Liver (tissue), 3 donors: ENCODE measurements at regions not wholly inside any gene's neighbourhood (a gene's known extent, or its start where the extent isn't known, plus 50 kb on each side); places are given as distances from the start of the nearest gene placed in this dataset.

Experiments used
- FOXA1 ChIP-seq: IDR thresholded peaks from 2 replicates; pipeline ENCODE4 v1.6.1; 2016; ENCODE audit warnings: antibody characterized with exemption
- JUND ChIP-seq, 2 donors: IDR thresholded peaks; 2 replicates each; pipeline ENCODE4 v1.6.1; 2016; ENCODE audit warnings: antibody characterized with exemption in 2 of 2
- MAX ChIP-seq: IDR thresholded peaks from 2 replicates; pipeline ENCODE4 v1.6.1; 2016; ENCODE audit warnings: antibody characterized with exemption
- RAD21 ChIP-seq, 2 donors: IDR thresholded peaks; 2 replicates each; pipeline ENCODE4 v1.6.1; 2016; ENCODE audit warnings: antibody characterized with exemption in 2 of 2, mild to moderate bottlenecking in 2 of 2
- SP1 ChIP-seq: IDR thresholded peaks from 2 replicates; pipeline ENCODE4 v1.6.1; 2018; ENCODE audit warnings: antibody characterized with exemption, mild to moderate bottlenecking
- TAF1 ChIP-seq: conservative IDR thresholded peaks from 2 replicates; pipeline ENCODE4 v1.6.1; 2016; ENCODE audit warnings: antibody characterized with exemption, mild to moderate bottlenecking
- YY1 ChIP-seq: IDR thresholded peaks from 2 replicates; pipeline ENCODE4 v1.6.1; 2016; ENCODE audit warnings: antibody characterized with exemption, mild to moderate bottlenecking
- ZBTB33 ChIP-seq: IDR thresholded peaks from 2 replicates; pipeline ENCODE4 v1.6.1; 2016; ENCODE audit warnings: antibody characterized with exemption
- TF ChIP-seq, protein P1 (sequence below): fragments of 150-350 bp; IDR thresholded peaks from 2 replicates; pipeline ENCODE4 v1.5.1; 2017; ENCODE audit warnings: improper control_type of control experiment, low read depth, low read length; ENCODE audit not compliant: missing input control
- TF ChIP-seq, protein P2 (sequence below): IDR thresholded peaks from 2 replicates; pipeline ENCODE4 v1.6.1; 2016; ENCODE audit warnings: antibody characterized with exemption, mild to moderate bottlenecking
- donor health status: healthy.
- donor health status: healthy.

DNA sequence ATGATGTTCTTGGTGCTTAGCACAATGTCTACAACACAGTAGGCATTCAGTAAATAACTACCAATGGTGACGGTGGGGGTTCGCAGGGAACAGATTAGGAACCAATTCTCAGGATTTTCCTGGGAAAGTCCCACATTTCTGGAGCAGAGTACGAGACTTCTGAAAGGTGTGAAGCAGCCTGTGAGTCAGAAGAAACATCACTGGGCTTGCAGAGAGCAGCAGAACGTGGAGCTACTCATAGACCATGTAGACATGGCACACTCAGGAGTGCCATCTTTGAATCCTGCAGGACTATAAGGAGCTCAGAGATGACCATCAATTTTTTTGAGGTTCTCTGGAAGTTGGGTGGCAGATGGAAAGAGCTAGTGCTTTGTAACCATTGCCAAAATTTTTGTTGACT is 106.6 kb upstream of the ANKRD55 start:
- TF ChIP-seq, protein P1, sequence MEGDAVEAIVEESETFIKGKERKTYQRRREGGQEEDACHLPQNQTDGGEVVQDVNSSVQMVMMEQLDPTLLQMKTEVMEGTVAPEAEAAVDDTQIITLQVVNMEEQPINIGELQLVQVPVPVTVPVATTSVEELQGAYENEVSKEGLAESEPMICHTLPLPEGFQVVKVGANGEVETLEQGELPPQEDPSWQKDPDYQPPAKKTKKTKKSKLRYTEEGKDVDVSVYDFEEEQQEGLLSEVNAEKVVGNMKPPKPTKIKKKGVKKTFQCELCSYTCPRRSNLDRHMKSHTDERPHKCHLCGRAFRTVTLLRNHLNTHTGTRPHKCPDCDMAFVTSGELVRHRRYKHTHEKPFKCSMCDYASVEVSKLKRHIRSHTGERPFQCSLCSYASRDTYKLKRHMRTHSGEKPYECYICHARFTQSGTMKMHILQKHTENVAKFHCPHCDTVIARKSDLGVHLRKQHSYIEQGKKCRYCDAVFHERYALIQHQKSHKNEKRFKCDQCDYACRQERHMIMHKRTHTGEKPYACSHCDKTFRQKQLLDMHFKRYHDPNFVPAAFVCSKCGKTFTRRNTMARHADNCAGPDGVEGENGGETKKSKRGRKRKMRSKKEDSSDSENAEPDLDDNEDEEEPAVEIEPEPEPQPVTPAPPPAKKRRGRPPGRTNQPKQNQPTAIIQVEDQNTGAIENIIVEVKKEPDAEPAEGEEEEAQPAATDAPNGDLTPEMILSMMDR = no peak
- no peak for TF ChIP-seq JUND (IDR thresholded peaks at IDR 0.05)
- no peak for TF ChIP-seq SP1
- no peak for TF ChIP-seq RAD21 (IDR thresholded peaks at IDR 0.05)
- TF ChIP-seq, protein P2, sequence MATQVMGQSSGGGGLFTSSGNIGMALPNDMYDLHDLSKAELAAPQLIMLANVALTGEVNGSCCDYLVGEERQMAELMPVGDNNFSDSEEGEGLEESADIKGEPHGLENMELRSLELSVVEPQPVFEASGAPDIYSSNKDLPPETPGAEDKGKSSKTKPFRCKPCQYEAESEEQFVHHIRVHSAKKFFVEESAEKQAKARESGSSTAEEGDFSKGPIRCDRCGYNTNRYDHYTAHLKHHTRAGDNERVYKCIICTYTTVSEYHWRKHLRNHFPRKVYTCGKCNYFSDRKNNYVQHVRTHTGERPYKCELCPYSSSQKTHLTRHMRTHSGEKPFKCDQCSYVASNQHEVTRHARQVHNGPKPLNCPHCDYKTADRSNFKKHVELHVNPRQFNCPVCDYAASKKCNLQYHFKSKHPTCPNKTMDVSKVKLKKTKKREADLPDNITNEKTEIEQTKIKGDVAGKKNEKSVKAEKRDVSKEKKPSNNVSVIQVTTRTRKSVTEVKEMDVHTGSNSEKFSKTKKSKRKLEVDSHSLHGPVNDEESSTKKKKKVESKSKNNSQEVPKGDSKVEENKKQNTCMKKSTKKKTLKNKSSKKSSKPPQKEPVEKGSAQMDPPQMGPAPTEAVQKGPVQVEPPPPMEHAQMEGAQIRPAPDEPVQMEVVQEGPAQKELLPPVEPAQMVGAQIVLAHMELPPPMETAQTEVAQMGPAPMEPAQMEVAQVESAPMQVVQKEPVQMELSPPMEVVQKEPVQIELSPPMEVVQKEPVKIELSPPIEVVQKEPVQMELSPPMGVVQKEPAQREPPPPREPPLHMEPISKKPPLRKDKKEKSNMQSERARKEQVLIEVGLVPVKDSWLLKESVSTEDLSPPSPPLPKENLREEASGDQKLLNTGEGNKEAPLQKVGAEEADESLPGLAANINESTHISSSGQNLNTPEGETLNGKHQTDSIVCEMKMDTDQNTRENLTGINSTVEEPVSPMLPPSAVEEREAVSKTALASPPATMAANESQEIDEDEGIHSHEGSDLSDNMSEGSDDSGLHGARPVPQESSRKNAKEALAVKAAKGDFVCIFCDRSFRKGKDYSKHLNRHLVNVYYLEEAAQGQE = no peak
- TF ChIP-seq TAF1 = no peak
- TF ChIP-seq ZBTB33 = no peak
- no peak for TF ChIP-seq MAX
- TF ChIP-seq YY1 = no peak
- no peak for TF ChIP-seq FOXA1
